DND-41 (cell line): ENCODE measurements at regions not wholly inside any gene's neighbourhood (a gene's known extent, or its start where the extent isn't known, plus 50 kb on each side); places are given as distances from the start of the nearest gene placed in this dataset.

Experiments used
- ATAC-seq: fragments of 200-7000 bp; cut with Tn5 transposase; 3 replicates; pipeline ENCODE4 v1.9.1; 2021; ENCODE audit warnings: low read depth; ENCODE audit not compliant: insufficient read depth
- DNase-seq: peaks from one replicate; pipeline ENCODE4 v3.0.0-alpha.2; 2020
- H2AFZ ChIP-seq: 2 replicates; pipeline ENCODE4 v1.6.0; 2012; ENCODE audit warnings: low read depth, low read length
- H3K27ac ChIP-seq: 2 replicates; pipeline ENCODE4 v1.5.1; 2012; ENCODE audit warnings: low read length, inconsistent platforms
- H3K27me3 ChIP-seq: fragments of 200-600 bp; sonication (generic); 2 replicates; pipeline ENCODE4 v1.6.0; 2012; ENCODE audit warnings: low read length, mild to moderate bottlenecking, inconsistent platforms; ENCODE audit not compliant: insufficient read depth, poor library complexity
- H3K36me3 ChIP-seq: 2 replicates; pipeline ENCODE4 v1.5.1; 2012; ENCODE audit warnings: low read length, inconsistent platforms; ENCODE audit not compliant: insufficient read depth
- H3K4me1 ChIP-seq: 2 replicates; pipeline ENCODE4 v1.5.1; 2012; ENCODE audit warnings: mild to moderate bottlenecking, low read length; ENCODE audit not compliant: insufficient read depth
- H3K4me2 ChIP-seq: 2 replicates; pipeline ENCODE4 v1.6.0; 2012; ENCODE audit warnings: mild to moderate bottlenecking, moderate library complexity, low read length, inconsistent platforms; ENCODE audit not compliant: insufficient read depth
- H3K4me3 ChIP-seq, 2 experiments: fragments of 200-600 bp in 1 of 2; shearing (Covaris generic) in 1 of 2; 2 replicates each; pipeline ENCODE4 v1.5.1; 2012 to 2016; ENCODE audit warnings: inconsistent platforms in 2 of 2, low read length in 2 of 2, mild to moderate bottlenecking in 2 of 2, low read depth in 1 of 2, moderate library complexity in 1 of 2
- H3K79me2 ChIP-seq: 2 replicates; pipeline ENCODE4 v1.6.0; 2012; ENCODE audit warnings: low read length, inconsistent platforms; ENCODE audit not compliant: insufficient read depth
- H3K9ac ChIP-seq: 2 replicates; pipeline ENCODE4 v1.6.0; 2012; ENCODE audit warnings: low read depth, mild to moderate bottlenecking, inconsistent platforms, low read length, moderate library complexity
- H3K9me3 ChIP-seq: 2 replicates; pipeline ENCODE4 v1.5.1; 2012; ENCODE audit warnings: low read length, moderate library complexity, mild to moderate bottlenecking, inconsistent platforms; ENCODE audit not compliant: insufficient read depth, severe bottlenecking
- H4K20me1 ChIP-seq: 2 replicates; pipeline ENCODE4 v1.6.0; 2012; ENCODE audit warnings: low read length; ENCODE audit not compliant: insufficient read depth
- CTCF ChIP-seq: IDR thresholded peaks from 2 replicates; pipeline ENCODE4 v1.5.1; 2012; ENCODE audit warnings: borderline replicate concordance, low read length, moderate library complexity, mild to moderate bottlenecking; ENCODE audit not compliant: poor library complexity, severe bottlenecking; ENCODE audit errors: extremely low read depth
- EZH2 ChIP-seq: IDR thresholded peaks from 3 replicates; pipeline ENCODE4 v1.6.1; 2012; ENCODE audit warnings: borderline replicate concordance, low read depth, mild to moderate bottlenecking, moderate library complexity, low read length, inconsistent platforms; ENCODE audit not compliant: severe bottlenecking

GRCh38 chr10:10853954-10854353 is 163.7 kb upstream of the CELF2 start:
- H3K79me2 ChIP-seq: no peaks in the 10 kb centered on the region
- H3K9ac ChIP-seq: no peak overlapping the region
- ATAC-seq (no peak), DNase-seq (no peak)
- TF ChIP-seq EZH2 (no peak), CTCF (no peak)
- no peak overlapping the region for H3K4me3 ChIP-seq
- no peak overlapping the region for H3K4me2 ChIP-seq
- H3K4me1 ChIP-seq: no peaks in the 10 kb centered on the region
- no peaks in the 10 kb centered on the region for H3K36me3 ChIP-seq
- H3K27ac ChIP-seq: no peak overlapping the region
- H2AFZ ChIP-seq: no peak overlapping the region
- peaks cover 6% of the 10 kb centered on the region for H3K27me3 ChIP-seq
- no peaks in the 10 kb centered on the region for H4K20me1 ChIP-seq
- no peaks in the 10 kb centered on the region for H3K9me3 ChIP-seq

GRCh38 chr10:10854725-10855124 is 162.9 kb upstream of the CELF2 start:
- Histone ChIP-seq H3K79me2 (no peaks in the 10 kb centered on the region), H3K4me3 (no peak overlapping the region), H3K27ac (no peak overlapping the region), H3K9me3 (no peaks in the 10 kb centered on the region), H3K27me3 (peaks cover 6% of the 10 kb centered on the region), H3K4me1 (no peaks in the 10 kb centered on the region), H3K9ac (no peak overlapping the region), H2AFZ (no peak overlapping the region), H4K20me1 (no peaks in the 10 kb centered on the region), H3K4me2 (no peak overlapping the region), H3K36me3 (no peaks in the 10 kb centered on the region)
- no peak for DNase-seq
- ATAC-seq: no peak
- no peak for TF ChIP-seq CTCF
- no peak for TF ChIP-seq EZH2

- Histone ChIP-seq H3K4me3 (no peak overlapping the region), H3K9ac (no peak overlapping the region), H3K9me3 (no peaks in the 10 kb centered on the region), H3K27me3 (peaks cover 6% of the 10 kb centered on the region), H3K36me3 (no peaks in the 10 kb centered on the region), H3K4me2 (no peak overlapping the region), H4K20me1 (no peaks in the 10 kb centered on the region), H3K4me1 (no peaks in the 10 kb centered on the region), H3K27ac (no peak overlapping the region), H3K79me2 (no peaks in the 10 kb centered on the region), H2AFZ (no peak overlapping the region)
- TF ChIP-seq CTCF (no peak), EZH2 (no peak)
- DNase-seq (no peak), ATAC-seq (no peak)
Observed at GRCh38 chr10:10855151-10855581, 162.5 kb upstream of the CELF2 start.

- Histone ChIP-seq H3K27me3 (peaks cover 6% of the 10 kb centered on the region), H3K4me1 (no peaks in the 10 kb centered on the region), H4K20me1 (no peaks in the 10 kb centered on the region), H3K79me2 (no peaks in the 10 kb centered on the region), H3K27ac (no peak overlapping the region), H3K36me3 (no peaks in the 10 kb centered on the region), H3K4me3 (no peak overlapping the region), H3K4me2 (no peak overlapping the region), H3K9ac (no peak overlapping the region), H3K9me3 (no peaks in the 10 kb centered on the region), H2AFZ (no peak overlapping the region)
- TF ChIP-seq EZH2 (no peak), CTCF (no peak)
- ATAC-seq: no peak
- DNase-seq: no peak
Observed at GRCh38 chr10:10860455-10860976, 157.2 kb upstream of the CELF2 start.
